K562 (cell line): ENCODE measurements at regions not wholly inside any gene's neighbourhood (a gene's known extent, or its start where the extent isn't known, plus 50 kb on each side); places are given as distances from the start of the nearest gene placed in this dataset.

Source experiments
- ATAC-seq: fragments of 200-7000 bp; cut with Tn5 transposase; 3 replicates; pipeline ENCODE4 v1.9.1; 2020; ENCODE audit warnings: moderate library complexity
- BruUV-seq: library from RNA; stranded (reverse); fragments of 400-500 nt; replicated peaks from 2 replicates; lab custom pipeline; 2021; lab: Mats Ljungman, UMichigan
- CTCF ChIA-PET: fragments of 300-600 bp; formaldehyde crosslinking; extraction: SDS; loops from one replicate; lab custom pipeline; 2021; ENCODE audit warnings: low intra/inter-chr PET ratio; lab: Yijun Ruan, JAX
- POLR2A ChIA-PET: fragments of 300-600, 350-650 bp; sonication (Branson Sonifier 250); formaldehyde crosslinking; extraction: SDS; loops from one replicate; lab custom pipeline; 2021; ENCODE audit warnings: antibody characterized with exemption, inconsistent platforms; lab: Yijun Ruan, JAX
- DNase-seq, 4 experiments: peaks; one replicate each; pipeline versions ENCODE4 v3.0.0 to v3.0.0-alpha.2; 2011 to 2018; ENCODE audit warnings: low spot score in 3 of 4, mixed read lengths in 3 of 4; ENCODE audit errors: extremely low read depth in 1 of 4
- FAIRE-seq: peaks from 2 replicates; lab custom pipeline; 2011; peaks lifted over from hg19 to GRCh38; lab: Jason Lieb, UNC
- H2AFZ ChIP-seq: 2 replicates; pipeline ENCODE4 v1.6.0; 2011; ENCODE audit warnings: low read depth, low read length, control low read depth, inconsistent platforms
- H3K27ac ChIP-seq: fragments of 200-600 bp; 3 replicates; pipeline ENCODE4 v1.8.0; 2011; ENCODE audit warnings: low read depth, mild to moderate bottlenecking, control low read depth, inconsistent platforms, low read length, moderate library complexity, mixed read lengths; ENCODE audit errors: extremely low read depth
- H3K27me3 ChIP-seq, 2 experiments: fragments of 300-600 bp in 1 of 2; 2 replicates in 1 of 2; 3 replicates in 1 of 2; pipeline versions ENCODE4 v1.6.0 to v1.8.0; 2011; ENCODE audit warnings: inconsistent platforms in 2 of 2, low read length in 2 of 2, mild to moderate bottlenecking in 1 of 2, mixed read lengths in 1 of 2, moderate library complexity in 1 of 2; ENCODE audit not compliant: control insufficient read depth in 2 of 2, insufficient read depth in 2 of 2
- H3K36me3 ChIP-seq: fragments of 300-600 bp; 3 replicates; pipeline ENCODE4 v1.8.0; 2011; ENCODE audit warnings: mild to moderate bottlenecking, low read length, inconsistent platforms; ENCODE audit not compliant: control insufficient read depth, insufficient read depth
- H3K4me1 ChIP-seq, 2 experiments: fragments of 200-600 bp in 1 of 2; replicated peaks in 1 of 2; 2 replicates in 1 of 2; 3 replicates in 1 of 2; pipeline versions ENCODE4 v1.5.1 to v1.8.0; 2011; ENCODE audit warnings: inconsistent platforms in 2 of 2, low read length in 2 of 2, mild to moderate bottlenecking in 1 of 2, mixed read lengths in 1 of 2, moderate library complexity in 1 of 2; ENCODE audit not compliant: control insufficient read depth in 2 of 2, insufficient read depth in 2 of 2
- H3K4me2 ChIP-seq: 2 replicates; pipeline ENCODE4 v1.6.1; 2011; ENCODE audit warnings: low read length, control low read depth, inconsistent platforms, mixed read lengths; ENCODE audit not compliant: insufficient read depth
- H3K4me3 ChIP-seq: fragments of 200-600 bp; sonication (generic), shearing (Covaris generic); 2 replicates; pipeline ENCODE4 v1.5.1; 2016; ENCODE audit warnings: control low read depth, inconsistent platforms
- H3K79me2 ChIP-seq: fragments of 200-600 bp; 3 replicates; pipeline ENCODE4 v1.8.0; 2011; ENCODE audit warnings: low read length, inconsistent platforms; ENCODE audit not compliant: control insufficient read depth, insufficient read depth
- H3K9ac ChIP-seq, 2 experiments: 2 replicates each; pipeline versions ENCODE4 v1.6.0 to v1.6.1; 2011; ENCODE audit warnings: low read depth in 2 of 2, low read length in 2 of 2, control low read depth in 1 of 2, inconsistent platforms in 1 of 2, mild to moderate bottlenecking in 1 of 2, mixed read lengths in 1 of 2; ENCODE audit not compliant: insufficient read depth in 1 of 2
- H3K9me1 ChIP-seq: one replicate; pipeline ENCODE4 v1.6.0; 2011; ENCODE audit warnings: inconsistent platforms, mild to moderate bottlenecking, low read length, moderate library complexity; ENCODE audit not compliant: control insufficient read depth, insufficient read depth
- H3K9me3 ChIP-seq: replicated peaks from 2 replicates; pipeline ENCODE4 v1.5.1; 2011; ENCODE audit warnings: low read depth, low read length, inconsistent platforms; ENCODE audit not compliant: control insufficient read depth, insufficient read depth
- H4K20me1 ChIP-seq: replicated peaks from 2 replicates; pipeline ENCODE4 v1.6.1; 2011; ENCODE audit warnings: low read length, inconsistent platforms, mixed read lengths; ENCODE audit not compliant: control insufficient read depth, insufficient read depth
- BCOR ChIP-seq: fragments of 450-650 bp; IDR thresholded peaks from 2 replicates; pipeline ENCODE4 v1.6.1; 2016
- ELF2 ChIP-seq: fragments of 250-450 bp; sonication (Bioruptor Pico); IDR thresholded peaks from 2 replicates; pipeline ENCODE4 v1.5.0; 2021; ENCODE audit warnings: mild to moderate bottlenecking
- EWSR1 ChIP-seq: fragments of 450-650 bp; IDR thresholded peaks from 2 replicates; pipeline ENCODE4 v1.6.1; 2018; ENCODE audit warnings: borderline replicate concordance, mild to moderate bottlenecking, low read depth, moderate library complexity; ENCODE audit not compliant: partially characterized antibody
- HDAC2 ChIP-seq: fragments of 450-650 bp; IDR thresholded peaks from 2 replicates; pipeline ENCODE4 v1.6.1; 2016; ENCODE audit warnings: mild to moderate bottlenecking
- HES1 ChIP-seq: fragments of 450-650 bp; IDR thresholded peaks from 2 replicates; pipeline ENCODE4 v1.6.1; 2016; ENCODE audit warnings: low read depth, mild to moderate bottlenecking, moderate library complexity
- KAT7 ChIP-seq: sonication (generic); formaldehyde crosslinking; IDR thresholded peaks from 2 replicates; pipeline ENCODE4 v1.8.0; 2022; ENCODE audit warnings: missing genetic modification reagents, mild to moderate bottlenecking, borderline replicate concordance
- PTTG1 ChIP-seq: fragments of 450-650 bp; IDR thresholded peaks from 2 replicates; pipeline ENCODE4 v1.6.1; 2016; ENCODE audit warnings: low read depth, mild to moderate bottlenecking, missing genetic modification characterization, missing compliant biosample characterization
- SIN3A ChIP-seq, 2 experiments: fragments of 150-350 bp in 1 of 2; IDR thresholded peaks; 2 replicates each; pipeline ENCODE4 v1.6.1; 2011 to 2016; ENCODE audit warnings: borderline replicate concordance in 2 of 2, low read depth in 2 of 2, low read length in 2 of 2, mild to moderate bottlenecking in 2 of 2, moderate library complexity in 2 of 2; ENCODE audit not compliant: control insufficient read depth in 1 of 2
- SMARCC2 ChIP-seq: fragments of 450-650 bp; IDR thresholded peaks from 2 replicates; pipeline ENCODE4 v1.6.1; 2017; ENCODE audit warnings: antibody characterized with exemption, moderate library complexity, mild to moderate bottlenecking, low read depth
- TAF1 ChIP-seq: IDR thresholded peaks from 2 replicates; pipeline ENCODE4 v1.6.1; 2011; ENCODE audit warnings: mild to moderate bottlenecking, low read length, moderate library complexity; ENCODE audit not compliant: insufficient read depth, control insufficient read depth, severe bottlenecking; ENCODE audit errors: extremely low read depth
- YBX1 ChIP-seq: fragments of 450-650 bp; IDR thresholded peaks from 2 replicates; pipeline ENCODE4 v1.7.1; 2016; ENCODE audit warnings: mild to moderate bottlenecking
- ZKSCAN1 ChIP-seq: fragments of 150-350 bp; IDR thresholded peaks from 2 replicates; pipeline ENCODE4 v1.6.1; 2016; ENCODE audit warnings: low read depth, low read length
- ZNF12 ChIP-seq: sonication (generic); formaldehyde crosslinking; IDR thresholded peaks from 2 replicates; pipeline ENCODE4 v1.4.0; 2020; ENCODE audit warnings: mild to moderate bottlenecking, missing genetic modification reagents
- WGBS: fragments of 100-300 bp; shearing (Covaris generic); methylation state at CpG from one replicate; pipeline ENCODE4 v1.1.6; 2016; ENCODE audit warnings: low coverage, mixed read lengths; ENCODE audit not compliant: insufficient coverage; ENCODE audit errors: missing lambda C conversion rate; 5-methylcytosine and 5-hydroxymethylcytosine counted together
- in situ Hi-C: fragments of 300-500 bp; cut with MboI; formaldehyde crosslinking; loops from 4 replicates; pipeline ENCODE4 v1.15.0; 2018; ENCODE audit warnings: inconsistent platforms, mixed read lengths
- intact Hi-C: fragments of 100-400 bp; cut with micrococcal nuclease; formaldehyde crosslinking; loops from 2 replicates; pipeline ENCODE4 v1.14.2; 2022
- TF ChIP-seq, protein P1 (sequence below): IDR thresholded peaks from 2 replicates; pipeline ENCODE4 v1.6.1; 2014; ENCODE audit warnings: antibody characterized with exemption

DNA sequence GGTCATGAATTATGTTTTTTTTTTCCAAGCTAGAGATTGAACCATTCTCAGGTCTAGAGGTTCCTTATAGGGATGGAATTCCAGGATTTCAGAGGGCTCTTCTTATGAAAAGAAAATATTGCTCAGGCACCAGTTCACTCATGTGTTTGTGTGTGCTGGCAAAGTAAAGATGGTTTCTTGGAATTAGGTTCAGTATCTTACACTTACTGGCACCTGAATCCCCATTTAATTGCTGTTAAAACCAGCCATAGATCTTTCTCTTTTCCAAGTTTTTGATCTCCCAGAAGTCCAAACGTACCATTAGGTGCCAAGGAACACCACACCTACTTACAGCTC is 508.4 kb downstream of the CDH26 start (continued):
- TF ChIP-seq, protein P1, sequence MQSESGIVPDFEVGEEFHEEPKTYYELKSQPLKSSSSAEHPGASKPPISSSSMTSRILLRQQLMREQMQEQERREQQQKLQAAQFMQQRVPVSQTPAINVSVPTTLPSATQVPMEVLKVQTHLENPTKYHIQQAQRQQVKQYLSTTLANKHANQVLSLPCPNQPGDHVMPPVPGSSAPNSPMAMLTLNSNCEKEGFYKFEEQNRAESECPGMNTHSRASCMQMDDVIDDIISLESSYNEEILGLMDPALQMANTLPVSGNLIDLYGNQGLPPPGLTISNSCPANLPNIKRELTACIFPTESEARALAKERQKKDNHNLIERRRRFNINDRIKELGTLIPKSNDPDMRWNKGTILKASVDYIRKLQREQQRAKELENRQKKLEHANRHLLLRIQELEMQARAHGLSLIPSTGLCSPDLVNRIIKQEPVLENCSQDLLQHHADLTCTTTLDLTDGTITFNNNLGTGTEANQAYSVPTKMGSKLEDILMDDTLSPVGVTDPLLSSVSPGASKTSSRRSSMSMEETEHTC, result no peak
- no peak for TF ChIP-seq HDAC2
- TF ChIP-seq SIN3A (IDR thresholded peaks at IDR 0.05; ENCODE audit: borderline replicate concordance in 2 of 2, control insufficient read depth in 1 of 2, low read depth in 2 of 2, low read length in 2 of 2), result no peak
- no peak for TF ChIP-seq PTTG1 (tag)
- TF ChIP-seq EWSR1, result no peak
- TF ChIP-seq TAF1, result no peak

GRCh38 chr20:60467078-60467477 is 508.9 kb downstream of the CDH26 start:
- in situ Hi-C loops (no loop called here), intact Hi-C loops (no loop called here)
- ATAC-seq, result no peak
- ChIA-PET POLR2A (interaction anchor here (1.0 kb wide), 1 partner anchor 15 kb away, joined by 4 read pairs; no protein-coding TSS in a partner anchor), CTCF (no interaction called here)
- Histone ChIP-seq H3K79me2 (no peaks in the 10 kb centered on the region), H3K27ac (no peak overlapping the region), H4K20me1 (no peaks in the 10 kb centered on the region), H3K4me1 (no peaks in the 10 kb centered on the region), H3K36me3 (no peaks in the 10 kb centered on the region), H3K9ac (no peak overlapping the region), H2AFZ (no peak overlapping the region), H3K9me1 (no peaks in the 10 kb centered on the region)
- BruUV-seq, result no TSS peak
- no peak for FAIRE-seq
- TF ChIP-seq ELF2 (CRISPR knock-in tag), result no peak
- TF ChIP-seq BCOR, result no peak
- TF ChIP-seq KAT7, result no peak
- TF ChIP-seq ZNF12, result no peak
- TF ChIP-seq HES1, result no peak
- no peak for TF ChIP-seq SMARCC2
- TF ChIP-seq ZKSCAN1, result no peak
- TF ChIP-seq YBX1, result no peak
- TF ChIP-seq, all 486 proteins: peak for 0
- Histone ChIP-seq H3K27me3 (no peaks in the 10 kb centered on the region), H3K9me3 (no peaks in the 10 kb centered on the region), H3K4me3 (no peak overlapping the region), H3K4me2 (no peak overlapping the region)
- no peak for DNase-seq
- 0% methylated on average over 2 of the region's 2 CpGs for WGBS
